ENCODE measurements at regions not wholly inside any gene's neighbourhood (a gene's known extent, or its start where the extent isn't known, plus 50 kb on each side); places are given as distances from the start of the nearest gene placed in this dataset.

DNA sequence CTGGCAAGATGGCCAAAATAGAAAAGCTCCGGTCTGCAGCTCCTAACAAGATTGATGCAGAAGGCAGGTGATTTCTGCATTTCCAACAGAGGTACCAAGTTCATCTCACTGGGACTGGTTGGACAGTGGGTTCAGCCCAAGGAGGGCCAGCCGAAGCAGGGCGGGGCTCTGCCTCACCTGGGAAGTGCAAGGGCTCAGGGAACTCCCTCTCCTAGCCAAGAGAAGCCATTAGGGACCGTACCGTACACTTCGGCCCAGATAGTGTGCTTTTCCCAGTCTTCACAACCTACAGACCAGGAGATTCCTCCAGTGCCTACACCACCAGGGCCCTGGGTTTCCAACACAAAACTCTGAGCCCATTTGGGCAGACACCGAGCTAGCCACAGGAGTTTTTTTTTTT, 277.8 kb downstream of the SLCO4C1 start:
- no peaks in the 10 kb centered on the region for H4K20me1 ChIP-seq (ENCODE audit: low read depth, low read length)
- H3K27me3 ChIP-seq (ENCODE audit: low read length) = no peaks in the 10 kb centered on the region
- TF ChIP-seq, protein P1, sequence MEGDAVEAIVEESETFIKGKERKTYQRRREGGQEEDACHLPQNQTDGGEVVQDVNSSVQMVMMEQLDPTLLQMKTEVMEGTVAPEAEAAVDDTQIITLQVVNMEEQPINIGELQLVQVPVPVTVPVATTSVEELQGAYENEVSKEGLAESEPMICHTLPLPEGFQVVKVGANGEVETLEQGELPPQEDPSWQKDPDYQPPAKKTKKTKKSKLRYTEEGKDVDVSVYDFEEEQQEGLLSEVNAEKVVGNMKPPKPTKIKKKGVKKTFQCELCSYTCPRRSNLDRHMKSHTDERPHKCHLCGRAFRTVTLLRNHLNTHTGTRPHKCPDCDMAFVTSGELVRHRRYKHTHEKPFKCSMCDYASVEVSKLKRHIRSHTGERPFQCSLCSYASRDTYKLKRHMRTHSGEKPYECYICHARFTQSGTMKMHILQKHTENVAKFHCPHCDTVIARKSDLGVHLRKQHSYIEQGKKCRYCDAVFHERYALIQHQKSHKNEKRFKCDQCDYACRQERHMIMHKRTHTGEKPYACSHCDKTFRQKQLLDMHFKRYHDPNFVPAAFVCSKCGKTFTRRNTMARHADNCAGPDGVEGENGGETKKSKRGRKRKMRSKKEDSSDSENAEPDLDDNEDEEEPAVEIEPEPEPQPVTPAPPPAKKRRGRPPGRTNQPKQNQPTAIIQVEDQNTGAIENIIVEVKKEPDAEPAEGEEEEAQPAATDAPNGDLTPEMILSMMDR (IDR thresholded peaks at IDR 0.05; ENCODE audit: insufficient read depth, low read length, poor library complexity, severe bottlenecking) = no peak
- no peak for TF ChIP-seq EZH2phosphoT487 (conservative IDR thresholded peaks at IDR 0.05; ENCODE audit: low read length)
- H3K4me2 ChIP-seq (ENCODE audit: low read depth, low read length, poor library complexity, severe bottlenecking) = no peak overlapping the region
- no peak overlapping the region for H3K4me3 ChIP-seq (ENCODE audit: insufficient read depth, low read length, poor library complexity, severe bottlenecking)
- H3K9ac ChIP-seq (ENCODE audit: low read length) = no peak overlapping the region
- no peaks in the 10 kb centered on the region for H3F3A ChIP-seq (ENCODE audit: insufficient read depth)
- H3K9me2 ChIP-seq (replicated peaks; ENCODE audit: insufficient read depth, low read length) = no peaks in the 10 kb centered on the region
- no peak overlapping the region for H3K27ac ChIP-seq (ENCODE audit: low read depth, low read length)
- no peaks in the 10 kb centered on the region for H3K36me3 ChIP-seq (ENCODE audit: low read length)
- no peaks in the 10 kb centered on the region for H3K79me2 ChIP-seq (ENCODE audit: insufficient read depth, low read length)
- H3K9me3 ChIP-seq (ENCODE audit: insufficient read depth, low read length) = no peaks in the 10 kb centered on the region
- H2AFZ ChIP-seq (ENCODE audit: low read depth, low read length, severe bottlenecking) = no peak overlapping the region

DNA sequence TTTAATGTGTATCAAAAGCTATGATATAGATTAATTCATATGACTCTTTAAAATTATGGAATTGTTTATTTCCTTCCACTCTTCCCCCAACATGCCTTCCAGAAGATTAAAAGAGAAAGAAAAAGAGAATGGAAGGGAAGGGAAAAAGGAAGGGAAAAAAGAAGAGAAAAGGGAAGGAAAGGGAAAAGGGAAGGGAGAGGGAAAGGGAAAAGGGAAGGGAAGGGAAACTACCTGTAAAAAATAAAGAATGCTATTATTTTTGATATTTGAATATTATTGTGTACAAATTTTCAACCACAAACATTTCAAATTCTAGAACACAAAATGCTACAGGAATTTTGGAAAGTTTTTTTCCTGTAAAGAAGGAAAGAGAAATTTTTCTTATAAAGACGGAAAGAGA, 281.7 kb downstream of the SLCO4C1 start:
- H3K9me2 ChIP-seq (replicated peaks; ENCODE audit: insufficient read depth, low read length) = no peaks in the 10 kb centered on the region
- no peak overlapping the region for H3K4me3 ChIP-seq (ENCODE audit: insufficient read depth, low read length, poor library complexity, severe bottlenecking)
- no peaks in the 10 kb centered on the region for H3K79me2 ChIP-seq (ENCODE audit: insufficient read depth, low read length)

DNA sequence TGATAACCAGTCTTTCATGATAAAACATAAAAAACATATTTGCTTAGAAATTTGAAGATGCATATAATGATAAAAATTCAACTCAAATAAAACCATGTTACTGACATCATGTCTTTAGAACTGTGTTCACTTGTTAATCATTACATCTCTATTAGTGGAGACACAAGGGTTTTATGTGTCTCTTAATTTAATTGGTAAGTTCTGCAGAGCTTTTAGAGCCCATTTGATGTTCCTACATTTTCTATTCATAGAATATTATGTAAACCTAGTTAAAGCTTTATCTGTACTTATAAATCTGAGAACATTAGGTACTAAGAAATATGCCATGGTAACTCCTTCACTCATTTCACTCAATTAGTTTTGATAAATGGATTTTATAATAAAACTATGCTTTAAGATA, 285.4 kb downstream of the SLCO4C1 start:
- H3K4me3 ChIP-seq (ENCODE audit: insufficient read depth, low read length, poor library complexity, severe bottlenecking) = no peak overlapping the region
- no peak overlapping the region for H3K27ac ChIP-seq (ENCODE audit: low read depth, low read length)
- H3K27me3 ChIP-seq (ENCODE audit: low read length) = no peaks in the 10 kb centered on the region
- no peaks in the 10 kb centered on the region for H3K9me2 ChIP-seq (replicated peaks; ENCODE audit: insufficient read depth, low read length)
- no peaks in the 10 kb centered on the region for H3K9me3 ChIP-seq (ENCODE audit: insufficient read depth, low read length)
- H3K79me2 ChIP-seq (ENCODE audit: insufficient read depth, low read length) = no peaks in the 10 kb centered on the region
- H2AFZ ChIP-seq (ENCODE audit: low read depth, low read length, severe bottlenecking) = no peak overlapping the region
- H3F3A ChIP-seq (ENCODE audit: insufficient read depth) = no peaks in the 10 kb centered on the region
- no peak overlapping the region for H3K4me2 ChIP-seq (ENCODE audit: low read depth, low read length, poor library complexity, severe bottlenecking)
- TF ChIP-seq, protein P1 (IDR thresholded peaks at IDR 0.05; ENCODE audit: insufficient read depth, low read length, poor library complexity, severe bottlenecking) = no peak
- no peak for TF ChIP-seq EZH2phosphoT487 (conservative IDR thresholded peaks at IDR 0.05; ENCODE audit: low read length)
- no peaks in the 10 kb centered on the region; the same call in 1 of the 2 replicates for H4K20me1 ChIP-seq (ENCODE audit: low read depth, low read length)
- no peaks in the 10 kb centered on the region for H3K36me3 ChIP-seq (ENCODE audit: low read length)
- no peak overlapping the region for H3K9ac ChIP-seq (ENCODE audit: low read length)

More for the DNA sequence above, 281.7 kb downstream of the SLCO4C1 start:
- Histone ChIP-seq H3K4me2 (ENCODE audit: low read depth, low read length, poor library complexity, severe bottlenecking) (no peak overlapping the region), H3F3A (ENCODE audit: insufficient read depth) (no peaks in the 10 kb centered on the region), H3K9me3 (ENCODE audit: insufficient read depth, low read length) (no peaks in the 10 kb centered on the region), H3K27ac (ENCODE audit: low read depth, low read length) (no peak overlapping the region), H2AFZ (ENCODE audit: low read depth, low read length, severe bottlenecking) (no peak overlapping the region), H3K27me3 (ENCODE audit: low read length) (no peaks in the 10 kb centered on the region), H3K9ac (ENCODE audit: low read length) (no peak overlapping the region), H3K36me3 (ENCODE audit: low read length) (no peaks in the 10 kb centered on the region), H4K20me1 (ENCODE audit: low read depth, low read length) (no peaks in the 10 kb centered on the region; the same call in 1 of the 2 replicates)
- TF ChIP-seq EZH2phosphoT487 (conservative IDR thresholded peaks at IDR 0.05; ENCODE audit: low read length) = no peak
- TF ChIP-seq, protein P1 (IDR thresholded peaks at IDR 0.05; ENCODE audit: insufficient read depth, low read length, poor library complexity, severe bottlenecking) = no peak

Data from SU-DHL-6 (cell line).